ENCODE measurements at regions not wholly inside any gene's neighbourhood (a gene's known extent, or its start where the extent isn't known, plus 50 kb on each side); places are given as distances from the start of the nearest gene placed in this dataset.

DNA sequence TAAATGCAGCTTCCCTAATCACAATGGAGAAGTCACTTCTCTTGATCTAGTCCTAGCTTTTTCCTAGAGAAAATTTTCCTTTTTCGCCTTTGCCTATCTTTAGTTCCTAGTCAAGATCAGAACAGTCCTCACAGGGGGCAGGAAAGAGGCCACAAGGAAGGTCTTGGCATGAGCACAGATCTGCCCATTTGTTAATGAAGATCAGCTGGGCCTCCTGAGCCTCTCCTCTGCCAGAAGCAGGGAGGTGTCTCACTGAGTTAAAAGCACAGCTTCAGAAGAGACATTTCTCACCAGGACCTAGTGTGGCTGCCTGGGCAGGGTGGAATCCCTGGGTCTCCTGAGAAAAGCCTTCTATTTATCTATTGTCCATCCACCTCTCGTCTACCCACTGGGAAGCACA, 357.8 kb downstream of the TMEM38B start:
- no peak overlapping the region for H3K27ac ChIP-seq (ENCODE audit: control insufficient read depth, insufficient read depth, low read length)
- no peaks in the 10 kb centered on the region for H3K9me3 ChIP-seq (ENCODE audit: control insufficient read depth, low read depth, low read length)
- H2AFZ ChIP-seq (ENCODE audit: control insufficient read depth, low read length), result no peak overlapping the region
- H3K9me1 ChIP-seq (ENCODE audit: control insufficient read depth, extremely low read depth, insufficient read depth, low read length), result no peaks in the 10 kb centered on the region
- no peaks in the 10 kb centered on the region for H3K4me1 ChIP-seq (ENCODE audit: control insufficient read depth, extremely low read depth, insufficient read depth, low read length)
- no peak overlapping the region for H3K4me2 ChIP-seq (ENCODE audit: control insufficient read depth, extremely low read depth, insufficient read depth, low read depth, low read length)
- TF ChIP-seq EZH2 (IDR thresholded peaks at IDR 0.05; ENCODE audit: low read length), result no peak
- TF ChIP-seq, protein P1, sequence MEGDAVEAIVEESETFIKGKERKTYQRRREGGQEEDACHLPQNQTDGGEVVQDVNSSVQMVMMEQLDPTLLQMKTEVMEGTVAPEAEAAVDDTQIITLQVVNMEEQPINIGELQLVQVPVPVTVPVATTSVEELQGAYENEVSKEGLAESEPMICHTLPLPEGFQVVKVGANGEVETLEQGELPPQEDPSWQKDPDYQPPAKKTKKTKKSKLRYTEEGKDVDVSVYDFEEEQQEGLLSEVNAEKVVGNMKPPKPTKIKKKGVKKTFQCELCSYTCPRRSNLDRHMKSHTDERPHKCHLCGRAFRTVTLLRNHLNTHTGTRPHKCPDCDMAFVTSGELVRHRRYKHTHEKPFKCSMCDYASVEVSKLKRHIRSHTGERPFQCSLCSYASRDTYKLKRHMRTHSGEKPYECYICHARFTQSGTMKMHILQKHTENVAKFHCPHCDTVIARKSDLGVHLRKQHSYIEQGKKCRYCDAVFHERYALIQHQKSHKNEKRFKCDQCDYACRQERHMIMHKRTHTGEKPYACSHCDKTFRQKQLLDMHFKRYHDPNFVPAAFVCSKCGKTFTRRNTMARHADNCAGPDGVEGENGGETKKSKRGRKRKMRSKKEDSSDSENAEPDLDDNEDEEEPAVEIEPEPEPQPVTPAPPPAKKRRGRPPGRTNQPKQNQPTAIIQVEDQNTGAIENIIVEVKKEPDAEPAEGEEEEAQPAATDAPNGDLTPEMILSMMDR (optimal IDR thresholded peaks at IDR 0.05 in 1 of 3, IDR thresholded peaks at IDR 0.05 in 1 of 3, conservative IDR thresholded peaks at IDR 0.05 in 1 of 3; ENCODE audit: extremely low read depth in 1 of 3, insufficient read depth in 2 of 3, low read length in 3 of 3), result no peak
- DNase-seq (ENCODE audit: low read depth, low spot score) (no peak), FAIRE-seq (no peak)
- no peaks in the 10 kb centered on the region for H4K20me1 ChIP-seq (ENCODE audit: control insufficient read depth, extremely low read depth, insufficient read depth, low read length)
- H3K79me2 ChIP-seq (ENCODE audit: control insufficient read depth, insufficient read depth, low read length), result no peaks in the 10 kb centered on the region
- dilution Hi-C loops (cut with MboI; ENCODE audit: extremely low pct_ligation_motif_present, low sequenced_read_pairs), result no loop called here
- no peaks in the 10 kb centered on the region for H3K27me3 ChIP-seq (ENCODE audit: control insufficient read depth, extremely low read depth, insufficient read depth, low read length)
- no peaks in the 10 kb centered on the region for H3K36me3 ChIP-seq (ENCODE audit: control insufficient read depth in 2 of 2, extremely low read depth in 1 of 2, insufficient read depth in 2 of 2, low read length in 2 of 2)
- no peak overlapping the region for H3K9ac ChIP-seq (ENCODE audit: control insufficient read depth, extremely low read depth, insufficient read depth, low read length)
- no peak overlapping the region for H3K4me3 ChIP-seq (ENCODE audit: control insufficient read depth in 2 of 3, extremely low read depth in 1 of 3, insufficient read depth in 2 of 3, low read depth in 1 of 3, low read length in 3 of 3)

DNA sequence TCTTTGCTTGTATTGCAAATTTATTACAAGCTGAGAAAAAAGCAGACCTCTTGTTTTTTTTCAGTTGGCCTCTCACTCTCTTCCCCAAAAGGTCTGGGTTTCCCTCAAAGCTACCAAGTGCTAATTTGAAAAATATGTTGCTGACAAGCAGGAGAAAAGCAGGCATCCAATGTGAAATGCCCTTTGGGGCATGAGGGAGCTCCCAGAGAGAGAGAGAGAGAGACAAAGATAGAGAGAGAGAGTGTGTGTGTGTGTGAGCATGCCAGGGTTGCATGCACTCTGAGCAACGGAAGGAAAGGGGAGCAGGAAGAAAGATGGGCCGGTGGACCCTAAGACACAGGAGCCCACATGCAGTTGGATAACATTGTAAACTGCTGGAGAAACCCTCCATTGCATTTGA, 358.4 kb downstream of the TMEM38B start:
- Histone ChIP-seq H3K9ac (ENCODE audit: control insufficient read depth, extremely low read depth, insufficient read depth, low read length) (no peak overlapping the region), H3K9me3 (ENCODE audit: control insufficient read depth, low read depth, low read length) (no peaks in the 10 kb centered on the region), H3K36me3 (ENCODE audit: control insufficient read depth in 2 of 2, extremely low read depth in 1 of 2, insufficient read depth in 2 of 2, low read length in 2 of 2) (no peaks in the 10 kb centered on the region), H3K4me1 (ENCODE audit: control insufficient read depth, extremely low read depth, insufficient read depth, low read length) (no peaks in the 10 kb centered on the region), H3K9me1 (ENCODE audit: control insufficient read depth, extremely low read depth, insufficient read depth, low read length) (no peaks in the 10 kb centered on the region), H3K27me3 (ENCODE audit: control insufficient read depth, extremely low read depth, insufficient read depth, low read length) (no peaks in the 10 kb centered on the region), H3K27ac (ENCODE audit: control insufficient read depth, insufficient read depth, low read length) (no peak overlapping the region), H4K20me1 (ENCODE audit: control insufficient read depth, extremely low read depth, insufficient read depth, low read length) (no peaks in the 10 kb centered on the region), H3K4me3 (ENCODE audit: control insufficient read depth in 2 of 3, extremely low read depth in 1 of 3, insufficient read depth in 2 of 3, low read depth in 1 of 3, low read length in 3 of 3) (no peak overlapping the region), H3K4me2 (ENCODE audit: control insufficient read depth, extremely low read depth, insufficient read depth, low read depth, low read length) (no peak overlapping the region), H3K79me2 (ENCODE audit: control insufficient read depth, insufficient read depth, low read length) (no peaks in the 10 kb centered on the region), H2AFZ (ENCODE audit: control insufficient read depth, low read length) (no peak overlapping the region)
- no peak for FAIRE-seq
- no peak for DNase-seq (ENCODE audit: low read depth, low spot score)
- dilution Hi-C loops (cut with MboI; ENCODE audit: extremely low pct_ligation_motif_present, low sequenced_read_pairs), result no loop called here
- TF ChIP-seq EZH2 (IDR thresholded peaks at IDR 0.05; ENCODE audit: low read length), result no peak
- TF ChIP-seq, protein P1 (optimal IDR thresholded peaks at IDR 0.05 in 1 of 3, IDR thresholded peaks at IDR 0.05 in 1 of 3, conservative IDR thresholded peaks at IDR 0.05 in 1 of 3; ENCODE audit: extremely low read depth in 1 of 3, insufficient read depth in 2 of 3, low read length in 3 of 3), result no peak
